ENCODE measurements at regions not wholly inside any gene's neighbourhood (a gene's known extent, or its start where the extent isn't known, plus 50 kb on each side); places are given as distances from the start of the nearest gene placed in this dataset.

DNA sequence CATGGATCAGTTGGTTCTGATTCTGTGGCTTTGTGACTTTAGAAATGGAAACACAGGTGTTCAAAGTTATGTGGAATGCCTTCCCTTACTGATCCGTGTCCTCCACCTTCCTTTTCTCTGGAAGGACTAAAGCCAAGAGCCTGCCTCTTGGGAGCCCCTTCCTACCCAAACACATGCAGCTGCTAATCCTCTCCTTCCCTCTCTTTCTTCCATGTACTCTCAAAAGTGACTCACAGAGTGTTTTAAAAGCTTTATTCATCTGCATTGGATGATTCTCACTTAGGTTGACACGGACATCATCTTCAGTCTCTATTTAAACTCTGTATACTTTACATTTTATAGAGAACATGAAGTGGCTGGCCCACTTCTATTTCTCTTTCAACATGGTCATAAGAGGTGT, 856.5 kb upstream of the ARPP21 start:
- no peak for TF ChIP-seq CTCF (conservative IDR thresholded peaks at IDR 0.05; ENCODE audit: low read depth in 2 of 2)
- no peak for TF ChIP-seq JUNB (IDR thresholded peaks at IDR 0.05; ENCODE audit: unreplicated experiment)
- TF ChIP-seq EZH2phosphoT487 (IDR thresholded peaks at IDR 0.05; ENCODE audit: unreplicated experiment), result no peak

All from GM23338 (cell line).